ENCODE measurements at regions not wholly inside any gene's neighbourhood (a gene's known extent, or its start where the extent isn't known, plus 50 kb on each side); places are given as distances from the start of the nearest gene placed in this dataset.
"Not testable (repeated sequence)": the region's sequence is repeated elsewhere in the genome, so short reads cannot be mapped to it uniquely, and the experiment has no call there.

DNA sequence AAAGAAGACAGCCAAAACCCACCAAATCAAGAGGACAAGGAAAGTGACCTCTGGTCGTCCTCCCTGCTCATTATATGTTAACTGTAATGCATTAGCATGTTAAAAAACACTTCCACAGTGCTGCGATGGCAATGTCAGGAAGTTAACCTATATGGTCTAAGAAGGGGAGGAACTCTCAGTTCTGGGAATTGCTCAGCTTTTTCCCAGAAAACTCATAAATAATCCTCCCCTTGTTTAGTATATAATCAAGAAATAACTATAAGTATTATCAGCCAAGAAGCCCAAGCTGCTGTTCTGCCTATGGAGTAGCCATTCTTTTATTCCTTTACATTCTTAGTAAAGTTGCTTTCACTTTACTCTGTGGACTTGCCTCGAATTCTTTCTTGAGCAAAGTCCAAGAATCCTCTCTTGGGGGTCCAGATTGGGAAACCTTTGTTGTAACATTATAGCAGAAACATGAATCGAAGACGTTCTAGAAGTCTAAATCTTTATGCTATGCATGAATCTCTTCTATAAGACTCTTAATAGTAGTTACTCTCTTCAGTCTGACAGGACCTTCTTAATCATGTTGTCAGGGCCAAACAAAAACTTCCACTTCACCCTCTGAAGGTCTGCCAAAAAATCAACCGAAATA lies 110.0 kb upstream of the VANGL1 start:
- no peak for DNase-seq

DNA sequence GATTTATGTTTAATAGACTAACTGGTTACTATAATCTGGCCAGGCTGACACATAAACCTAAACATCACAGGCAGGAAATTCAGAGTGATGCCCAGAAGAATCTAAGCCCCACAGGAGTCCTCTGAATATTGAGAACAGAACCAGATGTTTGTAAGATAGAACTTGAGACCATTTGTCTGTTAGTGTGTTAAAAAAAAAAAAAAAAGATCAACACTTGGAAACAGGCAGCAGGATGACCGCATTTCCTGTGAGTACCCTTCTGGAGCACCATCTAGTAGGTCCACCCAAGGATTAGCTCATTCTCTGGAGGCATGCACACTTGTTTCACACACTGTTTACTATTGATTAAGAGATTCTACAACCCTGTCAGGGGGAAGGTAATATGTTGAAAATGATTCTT lies 111.4 kb upstream of the VANGL1 start:
- no peak for DNase-seq

DNA sequence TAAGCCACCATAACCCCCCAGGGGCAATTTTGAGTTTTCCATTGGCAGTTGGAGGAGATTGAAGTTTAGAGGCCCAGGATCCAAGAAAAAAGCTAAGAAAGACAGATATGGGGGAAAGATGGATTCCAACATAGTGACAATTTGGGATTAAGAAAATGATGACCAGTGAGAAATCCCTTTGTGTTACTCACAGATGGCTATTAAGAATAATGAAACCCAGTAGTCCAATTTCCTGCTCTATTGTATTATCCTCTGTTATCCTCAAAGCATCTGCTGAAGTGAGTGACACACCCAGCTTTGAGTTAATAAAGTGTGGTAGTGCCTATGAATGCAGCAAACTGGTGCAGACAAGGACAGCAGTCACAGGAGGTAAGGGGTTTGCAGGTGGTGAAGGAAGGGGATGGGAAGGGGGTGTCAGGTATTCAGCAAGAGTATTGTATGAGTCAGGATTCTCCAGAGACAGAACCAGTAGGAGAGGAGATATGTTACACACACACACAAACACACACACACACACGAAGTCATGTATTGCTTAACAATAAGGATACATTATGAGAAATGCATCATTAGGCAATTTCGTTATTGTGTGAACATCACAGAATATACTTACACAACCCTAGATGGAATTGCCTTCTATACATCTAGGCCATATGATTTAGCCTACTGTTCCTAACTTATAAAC lies 112.4 kb upstream of the VANGL1 start:
- no peak for DNase-seq

DNA sequence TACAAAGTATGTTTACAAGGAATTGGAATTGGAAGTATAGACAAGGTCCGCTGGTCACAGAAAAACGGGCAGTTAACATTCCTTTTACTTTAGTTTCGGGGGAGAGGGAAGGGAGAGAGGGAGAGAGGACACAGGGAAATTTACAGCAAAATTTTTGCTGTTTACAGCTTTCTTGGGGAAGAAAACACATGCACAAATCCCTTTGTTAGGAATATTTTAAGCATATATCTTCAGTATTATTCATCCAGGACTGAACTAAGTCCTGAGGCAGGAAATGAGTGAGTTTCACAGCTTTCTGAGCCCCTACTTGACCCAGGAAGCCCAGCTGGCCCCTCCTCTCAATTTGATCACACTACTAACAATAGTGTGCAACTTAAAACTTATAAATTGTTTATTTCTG lies 113.4 kb upstream of the VANGL1 start:
- DNase-seq, result not testable (repeated sequence)

DNA sequence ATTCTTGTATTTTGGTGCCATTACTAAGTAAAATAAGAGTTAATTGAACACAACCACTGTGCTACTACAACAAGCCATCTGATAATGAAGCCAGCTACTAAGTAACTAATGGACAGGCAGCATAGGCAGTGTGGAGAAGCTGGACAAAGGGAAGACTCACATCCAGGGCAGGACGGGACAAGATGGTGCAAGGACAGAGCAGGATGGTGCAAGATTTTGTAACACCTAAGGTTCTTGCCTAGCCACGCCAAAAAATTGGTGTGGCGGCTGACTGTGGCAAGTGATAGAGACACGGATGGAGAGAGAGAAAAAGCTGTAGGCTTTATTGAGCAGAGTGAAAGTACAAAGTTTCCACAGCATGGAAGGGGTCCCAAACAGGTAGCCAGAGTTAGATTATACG lies 114.0 kb upstream of the VANGL1 start:
- no peak for DNase-seq

DNA sequence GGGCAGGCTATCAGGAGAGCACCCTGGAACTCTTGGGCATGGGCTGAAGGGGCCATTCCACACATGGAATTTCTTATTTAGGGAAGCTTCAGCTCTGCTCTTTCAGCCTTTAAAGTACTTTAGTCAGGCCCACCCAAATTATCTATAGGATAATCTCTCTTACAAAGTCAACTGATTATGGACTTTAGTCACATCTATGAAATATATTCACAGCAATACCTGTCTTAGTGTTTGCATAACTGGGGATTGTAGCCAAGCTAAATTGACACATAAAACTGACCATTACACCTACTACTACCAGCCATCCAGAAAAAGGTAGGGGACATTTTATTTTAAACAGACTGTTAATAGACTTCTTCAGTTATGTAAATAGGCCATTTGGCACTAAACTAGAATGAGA lies 114.9 kb upstream of the VANGL1 start:
- no peak for DNase-seq

DNA sequence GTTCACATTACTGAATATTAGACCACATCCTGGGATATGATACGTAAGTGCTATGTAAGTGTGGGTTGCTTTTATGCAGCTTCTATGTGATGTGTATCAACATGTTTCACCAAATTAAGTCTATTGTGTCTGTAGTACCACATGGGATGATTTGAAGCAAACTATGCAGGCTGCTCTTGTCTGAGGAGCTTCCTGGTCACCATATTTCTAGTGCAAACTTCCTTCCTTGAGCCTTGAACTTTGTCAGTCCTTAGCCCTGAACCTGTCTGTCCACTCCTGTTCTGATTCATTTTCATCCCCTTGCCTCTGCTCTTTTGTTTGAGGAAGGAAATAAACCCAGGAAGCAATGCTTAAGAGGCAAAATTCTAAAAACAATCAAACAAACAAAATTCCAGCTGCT lies 117.5 kb upstream of the VANGL1 start:
- DNase-seq, result no peak

DNA sequence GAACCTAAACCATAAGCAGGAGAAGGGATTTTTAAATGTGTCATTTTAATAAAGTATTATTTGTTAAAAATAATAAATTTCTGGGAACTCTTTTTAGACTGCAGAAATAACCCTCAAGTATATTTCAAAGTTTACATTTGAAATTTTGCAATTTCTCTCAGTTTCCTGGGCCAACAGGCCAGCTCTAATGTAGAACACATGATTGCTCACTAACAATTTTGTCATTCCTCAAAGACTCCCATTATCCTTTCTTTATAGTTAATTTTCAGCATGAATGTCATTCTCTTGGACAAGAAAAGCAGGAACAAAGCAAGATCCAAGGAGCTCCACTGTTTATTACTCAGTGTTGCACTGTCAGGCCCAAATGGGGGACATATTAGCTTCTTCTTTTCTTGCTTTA lies 119.4 kb upstream of the VANGL1 start:
- no peak for DNase-seq

DNA sequence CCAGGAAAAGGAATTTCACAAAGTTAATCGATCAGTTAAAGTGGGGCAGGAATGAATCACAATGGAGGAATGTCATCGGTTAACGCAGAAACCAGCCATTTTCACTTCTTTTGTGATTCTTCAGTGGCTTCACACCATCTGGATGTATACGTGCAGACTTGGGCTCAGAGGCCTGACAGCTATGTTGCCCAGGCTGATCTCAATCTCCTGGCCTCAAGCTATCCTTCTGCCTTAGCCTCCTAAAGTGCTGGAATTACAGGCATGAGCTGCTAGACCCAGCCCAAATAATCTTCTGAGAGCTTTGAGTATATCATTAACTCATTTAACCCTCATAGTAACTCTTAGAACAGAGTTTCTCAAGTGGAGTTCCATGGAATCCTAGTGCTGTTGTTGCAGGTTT lies 126.5 kb upstream of the VANGL1 start:
- no peak for DNase-seq

DNA sequence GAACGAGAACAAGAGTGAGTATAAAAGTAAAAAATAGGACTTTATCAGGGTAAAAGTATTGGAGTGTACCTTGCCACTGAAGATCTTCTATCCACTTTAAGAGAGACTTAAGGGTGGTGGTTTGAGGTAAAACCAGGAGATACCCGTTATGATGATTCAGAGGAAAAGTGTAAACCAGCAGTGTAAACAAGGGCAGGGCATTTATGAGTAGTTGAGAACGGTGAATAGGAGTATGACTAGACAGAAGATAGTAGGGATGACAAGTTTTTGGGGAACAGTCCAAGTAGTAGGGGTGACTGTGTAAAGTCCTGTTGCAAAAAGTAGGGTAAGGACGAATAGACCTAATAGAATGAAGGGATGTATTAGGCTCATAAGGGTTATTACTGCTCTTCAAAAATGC lies 131.5 kb upstream of the VANGL1 start:
- not testable (repeated sequence) for DNase-seq

DNA sequence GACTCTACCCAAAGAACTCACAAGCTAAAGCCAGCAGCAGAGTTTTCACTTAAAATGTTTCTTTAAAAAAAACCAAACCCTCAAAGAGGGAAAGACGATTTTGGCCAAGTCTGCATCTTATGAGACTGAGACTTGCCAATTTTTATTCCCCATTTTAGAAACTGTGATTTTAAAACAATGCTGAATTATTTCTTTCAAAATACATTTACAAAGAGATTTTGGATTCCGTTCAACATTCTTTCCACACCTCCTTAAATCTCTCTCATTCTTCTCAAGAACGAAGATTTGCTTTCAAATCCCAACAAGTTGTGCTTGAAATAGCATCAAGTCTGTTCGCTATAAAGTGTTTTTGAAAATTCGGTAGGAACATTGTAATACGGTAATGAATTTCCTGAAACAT lies 133.9 kb upstream of the VANGL1 start:
- DNase-seq, result no peak

DNA sequence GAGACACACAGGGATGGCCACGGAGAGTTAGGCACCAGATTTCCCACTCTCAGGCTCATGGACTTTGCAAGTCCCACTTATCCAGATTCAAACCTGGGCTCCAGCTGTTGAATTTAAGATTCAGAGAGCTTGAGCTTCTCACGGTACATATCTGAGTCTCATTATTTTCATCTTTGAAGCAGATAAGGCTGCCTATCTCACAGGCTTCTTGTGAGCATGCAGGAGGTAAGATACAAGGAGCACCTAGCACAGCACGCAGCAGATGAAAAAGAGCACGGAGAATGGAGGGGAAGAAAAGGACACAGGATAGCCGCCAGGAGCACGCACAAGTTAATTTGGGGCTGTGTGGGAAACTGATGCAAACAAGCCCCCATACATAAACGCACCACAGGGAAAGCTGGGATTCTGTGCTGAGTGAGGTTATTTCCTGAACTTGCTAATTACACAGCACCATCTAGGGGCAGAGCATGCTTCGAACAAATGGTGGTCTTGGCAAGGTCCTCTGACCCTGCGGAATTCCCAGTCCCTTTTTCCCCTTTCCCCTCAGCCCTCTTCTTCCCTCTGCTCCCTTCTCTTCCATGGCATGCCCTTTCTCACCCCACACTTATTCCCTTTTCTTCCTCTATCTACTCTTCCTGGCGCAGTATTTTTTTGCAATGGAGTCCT lies 134.7 kb upstream of the VANGL1 start:
- DNase-seq, result no peak

DNA sequence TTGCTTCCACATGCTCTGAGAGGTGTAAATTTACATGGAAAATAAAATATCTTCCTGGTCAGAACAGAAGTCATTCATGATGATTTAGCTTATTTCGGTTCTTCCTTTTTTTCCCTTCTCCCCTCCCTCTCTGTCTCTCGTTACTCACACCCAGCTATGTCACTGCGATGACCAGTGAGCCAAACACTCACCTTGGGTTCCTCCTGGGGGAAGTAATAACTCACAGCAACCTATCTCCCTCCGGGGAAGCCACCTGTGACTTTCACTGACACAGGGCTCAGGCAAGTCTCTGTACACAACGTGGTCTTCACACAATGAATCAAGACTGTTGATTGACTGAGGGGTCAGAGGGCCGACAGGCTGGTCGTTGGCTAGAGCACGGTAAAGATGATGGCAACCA lies 135.3 kb upstream of the VANGL1 start:
- no peak for DNase-seq

DNA sequence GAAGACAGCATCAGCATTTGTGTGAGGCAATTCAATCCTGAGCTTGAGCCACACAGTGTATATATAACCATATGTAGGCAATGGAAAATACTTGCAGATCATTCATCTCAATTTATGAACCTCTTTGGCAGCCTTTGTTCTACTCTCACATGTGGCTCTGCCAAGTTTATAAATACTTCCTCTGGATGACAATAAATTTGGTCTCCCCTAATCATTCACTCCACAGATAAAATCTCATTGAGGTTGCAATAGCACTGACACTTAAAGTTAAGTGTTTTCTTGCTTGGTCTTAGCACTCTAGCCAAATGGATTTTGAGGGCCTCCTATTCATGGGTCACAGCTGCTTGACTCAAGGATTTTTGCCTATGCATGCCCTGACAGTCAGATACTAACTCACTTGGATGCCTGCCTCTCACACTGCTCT lies 136.6 kb upstream of the VANGL1 start:
- DNase-seq, result no peak

DNA sequence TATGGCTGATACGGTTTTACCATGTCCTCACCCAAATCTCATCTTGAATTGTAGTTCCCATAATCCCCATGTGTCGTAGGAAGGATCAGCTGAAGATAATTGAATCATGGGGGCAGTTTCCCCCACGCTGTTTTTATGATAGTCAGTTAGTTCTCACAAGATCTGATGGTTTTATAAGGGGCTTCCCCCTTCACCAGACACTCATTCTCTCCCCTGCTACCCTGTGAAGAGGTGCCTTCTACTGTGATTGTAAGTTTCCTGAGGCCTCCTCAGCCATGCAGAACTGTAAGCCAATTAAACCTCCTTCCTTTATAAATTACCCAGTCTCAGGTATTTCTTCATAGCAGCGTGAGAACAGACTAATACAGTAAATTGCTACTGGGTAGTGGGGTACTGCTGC lies 139.6 kb upstream of the VANGL1 start:
- DNase-seq, result not testable (repeated sequence)

DNA sequence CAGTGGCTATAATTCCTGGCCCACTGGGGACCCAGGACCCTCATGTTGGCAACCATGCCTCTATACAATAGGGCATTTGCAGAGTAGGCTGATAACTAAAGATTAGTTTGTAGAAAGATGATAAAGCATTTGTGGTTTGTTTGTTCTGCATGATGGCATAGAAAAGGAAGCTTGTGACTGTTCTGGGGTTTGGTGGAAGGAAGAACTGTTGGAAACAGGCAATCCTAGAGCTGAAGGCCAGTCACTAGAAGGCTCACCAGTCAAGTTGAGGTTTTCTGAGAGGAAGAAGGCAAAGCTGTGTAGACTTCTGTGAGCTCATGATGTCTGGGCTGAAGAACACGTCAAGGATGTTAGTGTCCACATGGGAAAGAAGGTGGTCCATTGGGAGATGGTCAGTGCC lies 140.3 kb upstream of the VANGL1 start:
- no peak for DNase-seq

DNA sequence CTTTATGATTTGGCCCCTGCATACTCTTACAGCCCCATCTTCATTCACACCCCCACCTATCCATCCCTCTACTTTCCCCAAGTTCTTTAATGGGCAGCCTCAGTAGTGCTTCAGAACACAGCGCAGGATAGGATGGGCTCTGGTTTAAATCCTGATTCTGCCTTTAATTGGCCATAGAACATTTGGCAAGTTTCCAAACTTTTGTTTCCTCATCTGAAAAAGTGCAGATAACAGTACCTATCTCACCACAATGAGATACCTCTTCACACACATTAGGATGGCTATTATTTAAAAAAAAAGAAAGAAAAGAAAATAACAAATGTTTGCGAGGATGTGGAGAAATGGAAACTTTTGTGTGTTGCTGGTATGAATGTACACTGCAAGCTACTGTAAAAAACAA lies 142.5 kb upstream of the VANGL1 start:
- DNase-seq, result no peak

DNA sequence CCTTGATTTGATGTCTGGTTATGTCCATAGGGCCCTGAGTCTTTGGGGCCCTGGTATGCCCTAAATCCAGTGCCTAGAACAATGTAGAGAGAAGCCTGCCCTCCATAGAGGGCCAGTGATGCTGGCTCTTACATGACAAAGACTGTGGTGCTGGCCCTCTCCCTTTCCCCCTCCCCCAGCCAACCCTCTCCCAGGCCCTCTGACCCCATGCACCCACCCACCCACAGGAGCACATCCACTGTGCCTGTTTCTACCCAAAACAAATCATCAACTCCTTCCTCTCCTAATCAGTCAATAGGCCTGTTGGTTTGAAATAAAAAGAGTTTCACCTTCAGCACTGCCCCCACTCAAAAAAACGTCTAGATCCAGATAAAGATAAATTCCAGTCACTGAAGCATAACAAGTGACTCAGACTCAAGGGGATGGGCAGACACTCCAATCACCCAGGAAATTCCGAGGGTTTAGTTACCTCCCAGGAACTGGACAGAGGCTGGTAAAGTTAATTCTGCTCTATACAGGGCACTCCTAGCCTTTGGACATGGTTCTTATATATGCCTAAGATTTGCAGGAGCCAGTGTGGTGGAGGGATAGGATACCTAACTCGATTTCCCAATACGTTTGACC lies 144.8 kb upstream of the VANGL1 start:
- no peak for DNase-seq

DNA sequence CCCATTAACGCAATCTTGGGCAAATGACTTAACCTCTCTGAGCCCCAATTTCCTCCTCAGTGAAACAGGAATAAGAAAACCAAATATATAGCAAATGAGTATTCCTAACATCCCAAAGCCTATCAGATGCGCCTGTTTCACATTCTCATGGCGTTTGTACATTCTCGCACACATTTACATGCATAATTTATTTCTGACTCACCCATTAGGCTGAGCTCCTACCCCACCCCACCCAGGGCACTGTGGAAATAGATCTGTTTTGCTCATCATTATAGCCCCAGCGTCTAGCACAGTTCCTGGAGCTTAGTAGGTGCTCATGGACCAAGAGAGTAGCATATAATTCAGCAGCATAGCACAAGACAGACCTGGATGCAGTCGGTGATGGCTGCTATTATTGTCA lies 146.1 kb upstream of the VANGL1 start:
- DNase-seq, result no peak

DNA sequence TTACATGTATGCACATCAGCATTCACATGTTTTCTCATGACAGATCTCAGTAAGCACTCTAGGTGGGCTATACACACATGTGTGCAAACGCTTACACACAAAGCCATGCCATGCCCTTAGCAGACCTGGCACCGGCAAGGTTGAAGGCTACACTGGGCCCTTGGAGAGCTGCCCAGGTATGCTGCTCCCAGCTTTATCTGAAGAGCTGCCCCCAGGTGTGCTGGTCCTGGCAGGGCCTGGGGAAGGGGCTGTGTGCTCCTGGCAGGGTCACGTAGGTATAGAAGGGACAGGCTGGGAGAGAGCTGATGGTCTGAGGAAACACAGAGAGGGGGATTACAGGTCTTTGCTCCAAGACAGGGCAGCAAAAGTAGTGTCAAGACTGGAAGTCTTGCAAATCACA lies 146.7 kb upstream of the VANGL1 start:
- no peak for DNase-seq

DNA sequence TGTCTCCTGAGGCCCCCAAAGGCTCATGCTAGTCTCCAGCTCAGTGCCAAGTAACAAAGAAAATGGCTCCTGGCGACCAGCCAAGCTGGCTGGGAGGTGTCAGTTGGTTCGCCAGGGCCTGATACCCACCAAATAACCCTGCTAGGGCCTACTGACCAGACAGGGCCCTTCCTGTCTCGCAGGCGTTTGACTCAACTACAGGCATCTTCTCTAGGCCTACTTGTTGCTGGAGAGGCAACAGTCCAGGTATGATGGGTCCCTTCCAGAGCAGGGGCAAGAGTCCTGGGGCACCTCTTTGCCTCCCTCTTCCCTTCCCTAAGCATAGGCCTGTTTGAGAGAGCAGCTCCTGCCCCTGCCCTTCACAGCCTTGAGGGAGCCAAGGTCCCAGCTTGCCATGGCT lies 147.9 kb upstream of the VANGL1 start:
- no peak for DNase-seq

DNA sequence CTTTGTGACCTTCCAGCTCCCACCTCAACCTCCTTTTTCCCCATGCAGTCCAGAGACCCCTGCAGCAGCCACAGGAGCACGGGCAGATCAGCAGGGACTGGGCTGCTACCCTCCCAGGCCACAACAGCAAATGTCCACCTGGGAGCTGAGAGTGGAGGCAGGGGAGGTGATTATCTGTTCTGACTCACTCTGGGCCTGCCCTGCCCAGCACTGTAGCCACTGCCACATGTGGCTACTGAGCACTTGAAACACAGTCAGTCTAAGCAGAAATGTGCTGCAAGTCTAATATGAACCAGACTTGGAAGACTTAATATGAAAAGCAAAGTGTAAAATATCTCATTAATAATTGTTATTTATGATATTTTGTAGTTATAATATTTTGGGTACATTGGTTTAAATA lies 148.9 kb upstream of the VANGL1 start:
- DNase-seq, result no peak

DNA sequence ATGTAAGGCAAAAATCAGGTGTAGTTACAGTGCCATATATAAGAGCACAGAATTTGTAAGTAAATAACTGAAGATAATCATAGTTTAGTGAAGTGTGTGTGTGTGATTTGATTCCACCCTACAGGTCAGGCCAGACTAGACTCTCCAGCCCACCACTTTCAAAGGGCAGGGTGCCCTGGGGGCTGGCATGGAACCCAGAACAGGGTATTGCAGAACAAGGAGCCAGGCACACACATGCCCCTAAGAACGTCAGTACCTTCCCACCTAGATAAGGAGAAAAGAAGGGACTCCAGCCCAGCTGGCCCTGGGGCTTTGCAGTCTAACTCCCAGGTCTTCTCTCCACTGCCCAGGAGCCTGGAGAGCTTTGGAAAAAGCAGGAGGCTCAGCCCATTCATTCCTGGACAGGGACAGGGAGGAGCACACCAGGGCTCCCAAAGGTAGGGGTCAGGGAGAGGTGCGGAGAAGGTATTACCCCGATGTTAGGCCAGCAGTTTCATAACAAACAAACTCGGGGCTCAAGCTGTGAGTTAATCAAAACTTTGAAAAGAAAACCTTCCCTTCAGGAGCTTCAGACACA lies 149.7 kb upstream of the VANGL1 start:
- DNase-seq, result no peak
